Skeletal muscle tissue (tissue), 3 donors: ENCODE measurements at regions not wholly inside any gene's neighbourhood (a gene's known extent, or its start where the extent isn't known, plus 50 kb on each side); places are given as distances from the start of the nearest gene placed in this dataset.
"Not testable (repeated sequence)": the region's sequence is repeated elsewhere in the genome, so short reads cannot be mapped to it uniquely, and the experiment has no call there.

Experiments
- H3K27ac ChIP-seq: one replicate; pipeline ENCODE4 v1.7.0; 2013; ENCODE audit warnings: mild to moderate bottlenecking, low read depth, low read length, inconsistent platforms
- H3K27me3 ChIP-seq, 3 donors: one replicate each; pipeline ENCODE4 v1.7.0; 2013; ENCODE audit warnings: low read length in 3 of 3; ENCODE audit not compliant: control insufficient read depth in 3 of 3, insufficient read depth in 3 of 3
- H3K36me3 ChIP-seq, 3 donors: one replicate each; pipeline ENCODE4 v1.7.0; 2013; ENCODE audit warnings: low read length in 3 of 3; ENCODE audit not compliant: control insufficient read depth in 3 of 3, insufficient read depth in 3 of 3
- H3K4me1 ChIP-seq, 3 donors: one replicate each; pipeline ENCODE4 v1.7.0; 2013; ENCODE audit warnings: low read length in 3 of 3, mild to moderate bottlenecking in 3 of 3; ENCODE audit not compliant: control insufficient read depth in 3 of 3, insufficient read depth in 3 of 3
- H3K4me3 ChIP-seq, 3 donors: one replicate each; pipeline ENCODE4 v1.7.0; 2013; ENCODE audit warnings: low read length in 3 of 3
- H3K9ac ChIP-seq, 3 donors: one replicate each; pipeline ENCODE4 v1.7.0; 2013; ENCODE audit warnings: low read length in 3 of 3, mild to moderate bottlenecking in 3 of 3, moderate library complexity in 2 of 3, low read depth in 1 of 3
- H3K9me3 ChIP-seq, 3 donors: one replicate each; pipeline ENCODE4 v1.7.0; 2013; ENCODE audit warnings: low read length in 3 of 3; ENCODE audit not compliant: control insufficient read depth in 3 of 3
- donor health status: Osteomylitis.

GRCh38 chr6:113774127-113774825 lies 82.9 kb upstream of the MARCKS start:
- Histone ChIP-seq H3K27me3 (no peaks in the 10 kb centered on the region), H3K27ac (no peak overlapping the region), H3K9me3 (no peaks in the 10 kb centered on the region), H3K4me3 (no peak overlapping the region), H3K9ac (no peak overlapping the region), H3K36me3 (no peaks in the 10 kb centered on the region), H3K4me1 (no peaks in the 10 kb centered on the region)

GRCh38 chr6:113776998-113777397 lies 80.1 kb upstream of the MARCKS start:
- no peaks in the 10 kb centered on the region for H3K4me1 ChIP-seq

GRCh38 chr6:113777601-113778000 lies 79.5 kb upstream of the MARCKS start:
- H3K9ac ChIP-seq = no peak overlapping the region
- no peaks in the 10 kb centered on the region for H3K36me3 ChIP-seq
- H3K9me3 ChIP-seq = no peaks in the 10 kb centered on the region
- no peak overlapping the region for H3K4me3 ChIP-seq
- no peaks in the 10 kb centered on the region for H3K4me1 ChIP-seq
- H3K27me3 ChIP-seq = no peaks in the 10 kb centered on the region
- H3K27ac ChIP-seq = no peak overlapping the region

More at GRCh38 chr6:113776998-113777397, 80.1 kb upstream of the MARCKS start:
- no peaks in the 10 kb centered on the region for H3K36me3 ChIP-seq
- H3K9ac ChIP-seq = no peak overlapping the region
- no peaks in the 10 kb centered on the region for H3K9me3 ChIP-seq
- no peak overlapping the region for H3K27ac ChIP-seq
- no peak overlapping the region for H3K4me3 ChIP-seq
- no peaks in the 10 kb centered on the region for H3K27me3 ChIP-seq

- no peaks in the 10 kb centered on the region for H3K4me1 ChIP-seq
- H3K9ac ChIP-seq = no peak overlapping the region
- H3K36me3 ChIP-seq = no peaks in the 10 kb centered on the region
- no peak overlapping the region for H3K4me3 ChIP-seq
- no peaks in the 10 kb centered on the region for H3K9me3 ChIP-seq
- H3K27me3 ChIP-seq = no peaks in the 10 kb centered on the region
- H3K27ac ChIP-seq = no peak overlapping the region
Measured at GRCh38 chr6:113779656-113780055, 77.5 kb upstream of the MARCKS start.

GRCh38 chr6:113782636-113783035 lies 74.5 kb upstream of the MARCKS start:
- Histone ChIP-seq H3K27ac (no peak overlapping the region), H3K27me3 (no peaks in the 10 kb centered on the region), H3K4me3 (no peak overlapping the region), H3K9me3 (no peaks in the 10 kb centered on the region), H3K36me3 (no peaks in the 10 kb centered on the region), H3K4me1 (no peaks in the 10 kb centered on the region), H3K9ac (no peak overlapping the region)

GRCh38 chr6:113786168-113786567 lies 71.0 kb upstream of the MARCKS start:
- H3K36me3 ChIP-seq = no peaks in the 10 kb centered on the region
- no peaks in the 10 kb centered on the region for H3K27me3 ChIP-seq
- no peaks in the 10 kb centered on the region for H3K4me1 ChIP-seq
- H3K9me3 ChIP-seq = no peaks in the 10 kb centered on the region
- H3K27ac ChIP-seq = no peak overlapping the region
- no peak overlapping the region for H3K4me3 ChIP-seq
- H3K9ac ChIP-seq = no peak overlapping the region

GRCh38 chr6:113788586-113788985 lies 68.6 kb upstream of the MARCKS start:
- H3K9ac ChIP-seq = no peak overlapping the region

GRCh38 chr6:113791225-113791624 lies 65.9 kb upstream of the MARCKS start:
- H3K9me3 ChIP-seq, H3K36me3 ChIP-seq, H3K4me3 ChIP-seq, H3K9ac ChIP-seq, H3K27ac ChIP-seq, H3K27me3 ChIP-seq, H3K4me1 ChIP-seq: not testable (repeated sequence)

More at GRCh38 chr6:113788586-113788985, 68.6 kb upstream of the MARCKS start:
- no peaks in the 10 kb centered on the region for H3K4me1 ChIP-seq
- H3K4me3 ChIP-seq = no peak overlapping the region
- no peaks in the 10 kb centered on the region for H3K36me3 ChIP-seq
- H3K27me3 ChIP-seq = no peaks in the 10 kb centered on the region
- H3K27ac ChIP-seq = no peak overlapping the region
- H3K9me3 ChIP-seq = no peaks in the 10 kb centered on the region

- not testable (repeated sequence) for H3K27ac ChIP-seq, H3K9me3 ChIP-seq, H3K4me3 ChIP-seq, H3K4me1 ChIP-seq, H3K36me3 ChIP-seq, H3K9ac ChIP-seq, H3K27me3 ChIP-seq
Measured at GRCh38 chr6:113795371-113795770, 61.8 kb upstream of the MARCKS start.

- H3K9me3 ChIP-seq = no peaks in the 10 kb centered on the region
- H3K4me1 ChIP-seq = no peaks in the 10 kb centered on the region
- no peaks in the 10 kb centered on the region for H3K36me3 ChIP-seq
- peaks cover 0 to 2% (median 0%) of the 10 kb centered on the region in 3 donors for H3K27me3 ChIP-seq
- no peak overlapping the region for H3K27ac ChIP-seq
- H3K9ac ChIP-seq = no peak overlapping the region
- no peak overlapping the region for H3K4me3 ChIP-seq
Measured at GRCh38 chr6:113796038-113796437, 61.1 kb upstream of the MARCKS start.
